HG02678 (cell line): ENCODE measurements at regions not wholly inside any gene's neighbourhood (a gene's known extent, or its start where the extent isn't known, plus 50 kb on each side); places are given as distances from the start of the nearest gene placed in this dataset.
A peak's percentile ranks its signal among the peaks of the same experiment; 100 is the strongest.

Source experiments
- ATAC-seq: cut with Tn5 transposase; IDR thresholded peaks from one replicate; pipeline ENCODE4 v1.9.1; 2021; ENCODE audit warnings: mild to moderate bottlenecking, moderate library complexity; ENCODE audit not compliant: unreplicated experiment

GRCh38 chr2:145609951-145610350, 1090.0 kb upstream of the ZEB2 start:
- ATAC-seq: no peak

GRCh38 chr2:145601361-145601925, 1081.5 kb upstream of the ZEB2 start:
- ATAC-seq: no peak

- ATAC-seq: no peak
These were observed 1080.9 kb upstream of the ZEB2 start for GRCh38 chr2:145600811-145601210.

GRCh38 chr2:145599756-145600155, 1079.8 kb upstream of the ZEB2 start:
- ATAC-seq: no peak

GRCh38 chr2:145598434-145598833, 1078.5 kb upstream of the ZEB2 start:
- no peak for ATAC-seq

GRCh38 chr2:145597809-145598208, 1077.9 kb upstream of the ZEB2 start:
- no peak for ATAC-seq

- no peak for ATAC-seq
These were observed 1077.1 kb upstream of the ZEB2 start for GRCh38 chr2:145597006-145597405.

DNA sequence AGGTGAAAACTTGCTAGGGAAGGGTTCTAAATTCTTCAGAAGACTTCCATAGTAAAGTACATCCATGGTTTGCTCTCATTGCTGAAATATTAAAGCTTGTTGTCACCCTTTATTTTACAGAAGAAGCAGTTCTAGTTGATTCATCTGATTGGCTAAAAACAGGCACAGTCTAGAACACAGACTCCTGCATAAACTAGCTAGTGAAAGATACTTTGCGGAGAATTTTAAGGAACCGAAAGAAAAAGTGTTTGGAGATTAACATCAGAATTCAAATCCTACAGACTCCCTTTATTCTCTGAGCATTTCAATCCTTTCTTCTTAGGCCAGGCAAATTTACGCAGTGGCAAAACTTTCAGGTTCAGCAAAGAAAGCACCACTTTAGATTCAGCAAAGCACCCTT, 1076.5 kb upstream of the ZEB2 start:
- no peak for ATAC-seq

DNA sequence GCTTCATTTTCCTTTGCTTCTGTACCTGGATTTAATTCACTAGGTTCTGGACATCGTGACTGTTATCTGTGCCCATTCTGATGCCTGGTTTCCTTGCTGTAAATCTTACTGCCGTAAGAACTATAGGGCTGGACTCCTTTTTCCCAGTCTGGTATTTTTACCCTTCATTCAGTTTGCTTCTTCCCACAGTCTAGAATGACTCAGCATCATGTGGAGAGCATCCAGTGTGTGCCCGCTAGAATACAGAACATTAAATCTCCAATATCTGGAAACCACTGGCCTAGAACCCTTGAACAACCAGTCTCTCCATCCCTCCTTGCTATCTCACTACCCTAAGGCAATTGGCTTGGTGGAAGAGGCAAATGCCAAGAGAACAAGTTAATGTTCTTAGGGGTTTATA, 1075.4 kb upstream of the ZEB2 start:
- no peak for ATAC-seq

DNA sequence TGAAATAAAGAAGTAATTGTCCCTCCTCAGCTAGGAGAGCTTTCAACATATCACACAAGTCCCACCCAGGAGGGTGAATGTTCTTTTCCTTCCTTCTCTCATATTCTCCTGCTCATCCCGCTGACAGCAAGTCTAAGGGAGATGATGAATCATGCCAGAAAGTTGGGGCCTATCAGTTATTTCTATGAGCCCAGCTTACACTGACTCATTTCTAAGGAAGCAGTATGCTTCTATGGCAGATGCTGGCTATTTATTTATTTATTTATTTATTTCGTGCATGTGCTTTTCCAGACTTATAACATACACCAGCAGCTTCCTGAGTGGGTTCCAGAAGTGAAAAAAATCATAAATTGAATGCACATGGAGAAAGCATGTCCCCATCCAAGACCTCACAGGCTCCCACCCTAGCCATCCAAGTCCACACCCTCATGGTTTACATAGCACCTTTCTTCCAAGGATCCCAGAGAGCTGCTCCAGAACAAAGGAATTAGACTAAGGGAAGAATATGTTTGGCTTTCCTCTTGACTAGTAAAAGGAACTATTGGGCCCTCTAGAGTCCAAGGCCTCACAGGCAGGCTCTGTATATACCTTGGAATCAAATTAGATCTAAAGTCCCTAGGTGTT, 1074.2 kb upstream of the ZEB2 start:
- no peak for ATAC-seq

- peak; percentile 78 for ATAC-seq
These were observed 1073.4 kb upstream of the ZEB2 start for GRCh38 chr2:145593280-145593679.

DNA sequence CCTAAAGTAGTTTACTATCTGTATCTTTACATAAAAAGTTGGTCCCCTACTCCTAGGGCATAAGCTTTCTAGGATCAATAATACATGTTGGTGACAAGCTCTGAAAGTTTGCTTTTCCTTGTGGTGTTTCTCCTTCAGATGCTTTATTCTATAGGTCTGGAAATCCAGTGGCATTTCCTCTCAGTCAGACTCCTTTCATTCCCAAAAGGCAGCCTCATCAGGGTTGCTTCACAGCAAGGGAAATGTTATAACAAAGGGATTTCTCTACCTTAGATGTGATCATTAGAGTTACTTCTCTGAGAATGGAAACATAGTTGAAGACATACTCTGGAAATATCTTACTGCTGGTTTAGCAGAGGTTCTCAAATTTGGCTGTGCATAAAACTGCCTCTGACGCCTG, 1072.4 kb upstream of the ZEB2 start:
- no peak for ATAC-seq

GRCh38 chr2:145591109-145591809, 1071.3 kb upstream of the ZEB2 start:
- ATAC-seq: no peak

GRCh38 chr2:145587922-145588321, 1068.0 kb upstream of the ZEB2 start:
- ATAC-seq: no peak

GRCh38 chr2:145584353-145584752, 1064.4 kb upstream of the ZEB2 start:
- ATAC-seq: no peak

- no peak for ATAC-seq
These were observed 1053.7 kb upstream of the ZEB2 start for GRCh38 chr2:145573608-145574007.

GRCh38 chr2:145572238-145572637, 1052.3 kb upstream of the ZEB2 start:
- ATAC-seq: no peak

DNA sequence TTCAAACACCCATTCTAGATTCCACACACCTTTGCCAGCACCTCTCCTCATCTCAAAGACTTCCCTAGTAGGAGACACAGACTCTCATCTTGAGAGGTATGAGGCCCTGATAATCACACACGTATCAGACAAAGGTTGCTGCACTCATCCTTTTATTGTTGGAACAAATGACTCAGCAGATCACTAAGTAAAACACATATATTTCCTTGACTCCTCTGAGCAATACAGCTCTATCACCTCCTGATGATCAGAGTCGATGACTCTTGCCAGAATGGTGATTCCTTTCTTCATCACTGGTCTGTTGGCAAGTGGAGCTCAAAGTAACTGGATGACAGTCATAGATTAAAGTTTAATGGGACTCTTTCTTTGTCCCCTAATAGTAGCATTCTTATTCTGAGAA, 1049.2 kb upstream of the ZEB2 start:
- no peak for ATAC-seq

- ATAC-seq: no peak
These were observed 1044.1 kb upstream of the ZEB2 start for GRCh38 chr2:145563741-145564615.

- no peak for ATAC-seq
These were observed 1041.2 kb upstream of the ZEB2 start for GRCh38 chr2:145561152-145561551.

- ATAC-seq: no peak
These were observed 1038.9 kb upstream of the ZEB2 start for GRCh38 chr2:145558617-145559350.
